GM13977 (cell line): ENCODE measurements at regions not wholly inside any gene's neighbourhood (a gene's known extent, or its start where the extent isn't known, plus 50 kb on each side); places are given as distances from the start of the nearest gene placed in this dataset.
"Not testable (repeated sequence)": the region's sequence is repeated elsewhere in the genome, so short reads cannot be mapped to it uniquely, and the experiment has no call there.

Experiments
- DNase-seq: peaks from one replicate; pipeline ENCODE4 v3.0.0; 2012; ENCODE audit warnings: low spot score
- in situ Hi-C: fragments of 300-500 bp; cut with MboI; formaldehyde crosslinking; loops from one replicate; pipeline ENCODE4 v1.12.0; 2022; ENCODE audit warnings: low sequenced_read_pairs, low pct_unique_long_range_greater_than_20kb, mixed read lengths, inconsistent platforms; ENCODE audit not compliant: unreplicated experiment
- TF ChIP-seq, protein P1 (sequence below): IDR thresholded peaks from 2 replicates; pipeline ENCODE4 v1.5.1; 2012; ENCODE audit warnings: mild to moderate bottlenecking, control low read depth; ENCODE audit not compliant: insufficient read depth; ENCODE audit errors: extremely low read depth, missing control alignments

DNA sequence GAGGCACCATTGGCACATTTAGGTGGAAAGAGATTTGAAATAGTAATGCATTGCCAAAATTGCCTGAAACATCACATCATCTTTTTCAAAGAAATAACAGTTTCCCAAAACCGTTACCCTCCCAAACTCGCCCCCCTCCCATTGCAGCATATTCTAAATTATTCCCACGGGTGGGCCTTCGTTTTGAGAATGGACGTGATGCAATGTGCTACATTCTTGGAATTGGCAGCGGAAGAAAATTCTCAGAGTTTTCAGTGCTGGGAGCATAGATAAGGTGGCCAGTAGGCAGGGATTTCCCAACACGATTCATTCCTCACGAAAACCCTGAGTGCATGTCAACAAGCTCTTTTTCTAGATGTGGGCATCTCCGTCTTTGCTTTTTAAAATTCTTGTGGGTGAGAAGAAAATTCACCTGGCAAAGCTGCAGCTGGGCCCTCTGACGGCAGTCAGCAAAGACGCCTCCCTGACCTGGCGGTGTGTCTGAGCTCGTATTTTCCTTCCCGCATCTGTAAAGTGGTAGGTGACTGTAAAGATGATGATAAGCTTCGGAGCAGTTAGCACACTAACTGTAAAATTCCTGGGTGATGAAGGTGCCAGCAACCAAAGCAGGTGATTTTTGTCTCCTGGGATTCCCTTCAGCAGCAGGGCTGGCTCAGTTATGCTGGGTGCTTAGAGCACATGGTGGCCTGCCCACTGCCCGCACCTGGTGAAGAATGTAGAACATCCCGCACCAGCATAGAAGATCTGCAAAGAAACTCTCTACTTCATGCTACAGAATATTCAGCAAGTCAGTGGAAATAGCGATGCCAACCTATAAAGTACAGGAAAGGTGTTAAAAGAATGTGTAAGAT, 141.9 kb upstream of the KLF6 start:
- TF ChIP-seq, protein P1, sequence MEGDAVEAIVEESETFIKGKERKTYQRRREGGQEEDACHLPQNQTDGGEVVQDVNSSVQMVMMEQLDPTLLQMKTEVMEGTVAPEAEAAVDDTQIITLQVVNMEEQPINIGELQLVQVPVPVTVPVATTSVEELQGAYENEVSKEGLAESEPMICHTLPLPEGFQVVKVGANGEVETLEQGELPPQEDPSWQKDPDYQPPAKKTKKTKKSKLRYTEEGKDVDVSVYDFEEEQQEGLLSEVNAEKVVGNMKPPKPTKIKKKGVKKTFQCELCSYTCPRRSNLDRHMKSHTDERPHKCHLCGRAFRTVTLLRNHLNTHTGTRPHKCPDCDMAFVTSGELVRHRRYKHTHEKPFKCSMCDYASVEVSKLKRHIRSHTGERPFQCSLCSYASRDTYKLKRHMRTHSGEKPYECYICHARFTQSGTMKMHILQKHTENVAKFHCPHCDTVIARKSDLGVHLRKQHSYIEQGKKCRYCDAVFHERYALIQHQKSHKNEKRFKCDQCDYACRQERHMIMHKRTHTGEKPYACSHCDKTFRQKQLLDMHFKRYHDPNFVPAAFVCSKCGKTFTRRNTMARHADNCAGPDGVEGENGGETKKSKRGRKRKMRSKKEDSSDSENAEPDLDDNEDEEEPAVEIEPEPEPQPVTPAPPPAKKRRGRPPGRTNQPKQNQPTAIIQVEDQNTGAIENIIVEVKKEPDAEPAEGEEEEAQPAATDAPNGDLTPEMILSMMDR: no peak
- in situ Hi-C loops: no loop called here
- DNase-seq: no peak

DNA sequence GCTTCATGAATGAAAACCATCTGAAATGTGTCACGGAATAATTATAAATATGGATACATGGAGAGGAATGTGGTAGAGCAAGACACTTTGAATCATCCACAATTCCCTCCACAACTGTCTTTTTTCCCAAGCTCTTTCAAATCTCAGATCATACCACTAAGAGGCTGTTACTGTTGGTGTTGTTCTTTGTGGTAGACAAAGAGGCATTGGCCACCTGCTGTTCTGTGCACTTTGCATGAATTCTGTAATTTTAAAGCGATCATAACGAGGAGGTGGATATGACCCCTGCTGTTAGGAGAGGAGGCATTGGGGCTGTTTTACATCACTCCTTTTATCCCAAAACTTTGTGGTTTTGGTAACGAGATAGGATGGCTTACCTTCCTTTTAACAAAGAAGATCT, 141.2 kb upstream of the KLF6 start:
- TF ChIP-seq, protein P1: no peak
- no peak for DNase-seq
- in situ Hi-C loops: no loop called here

DNA sequence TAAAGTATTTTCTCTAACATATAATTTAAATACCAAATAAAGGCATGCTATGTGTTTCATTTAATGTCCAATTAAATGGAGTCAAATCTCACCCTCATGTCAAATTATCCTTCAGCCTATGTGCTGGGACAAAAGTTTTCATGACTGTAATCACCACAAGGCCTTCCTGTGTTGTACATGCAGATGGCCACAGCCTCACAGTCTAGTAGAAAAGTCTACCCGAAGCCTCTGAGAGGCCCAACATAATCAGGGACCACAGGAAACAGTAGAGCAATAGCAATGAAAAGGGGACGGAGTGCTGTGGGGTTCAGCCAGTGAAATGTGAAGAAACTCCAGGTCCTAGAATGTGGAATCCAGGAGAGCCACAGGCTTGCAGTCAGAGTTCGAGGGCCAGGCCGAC, 140.2 kb upstream of the KLF6 start:
- in situ Hi-C loops: no loop called here
- DNase-seq: no peak
- TF ChIP-seq, protein P1: no peak

DNA sequence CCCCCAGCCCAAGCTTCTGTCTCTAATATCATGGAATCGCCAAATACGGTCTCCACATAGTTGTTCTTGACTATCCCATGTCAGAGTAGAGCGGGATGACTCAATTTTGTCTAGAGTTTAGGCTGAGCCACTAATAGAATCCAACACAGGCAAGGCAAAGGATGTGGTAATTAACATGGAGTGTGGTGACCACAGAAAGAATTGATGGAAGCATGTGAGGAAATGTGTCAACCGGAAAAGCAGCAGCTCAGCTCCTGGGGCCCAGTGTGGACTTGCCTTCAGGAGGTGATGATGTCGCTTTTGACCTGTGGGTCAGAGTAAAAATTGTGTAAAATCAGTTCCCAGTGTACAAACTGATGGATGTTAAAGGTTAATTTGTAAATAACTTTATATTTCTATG, 139.3 kb upstream of the KLF6 start:
- in situ Hi-C loops: no loop called here
- DNase-seq: no peak
- TF ChIP-seq, protein P1: no peak

DNA sequence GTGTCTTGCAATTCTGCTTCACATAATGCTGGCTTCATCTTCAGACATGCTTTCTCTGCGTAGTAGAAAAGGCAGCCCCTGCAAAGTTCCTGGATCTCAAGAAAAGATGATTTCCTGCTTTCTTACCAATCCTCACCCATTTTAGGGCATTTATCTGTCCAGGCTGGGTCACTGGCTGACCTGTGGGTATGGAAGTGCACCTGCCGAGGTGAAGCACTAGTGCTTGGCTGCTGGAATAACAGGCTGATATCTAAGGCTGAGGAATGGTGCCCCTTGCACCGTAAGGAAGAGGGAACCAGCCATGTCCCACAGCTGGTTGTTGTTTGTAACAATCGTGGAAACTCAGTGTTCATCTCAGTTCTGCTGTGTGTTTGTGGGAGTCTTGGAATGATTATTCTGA, 138.0 kb upstream of the KLF6 start:
- in situ Hi-C loops: no loop called here
- no peak for DNase-seq
- TF ChIP-seq, protein P1: no peak

DNA sequence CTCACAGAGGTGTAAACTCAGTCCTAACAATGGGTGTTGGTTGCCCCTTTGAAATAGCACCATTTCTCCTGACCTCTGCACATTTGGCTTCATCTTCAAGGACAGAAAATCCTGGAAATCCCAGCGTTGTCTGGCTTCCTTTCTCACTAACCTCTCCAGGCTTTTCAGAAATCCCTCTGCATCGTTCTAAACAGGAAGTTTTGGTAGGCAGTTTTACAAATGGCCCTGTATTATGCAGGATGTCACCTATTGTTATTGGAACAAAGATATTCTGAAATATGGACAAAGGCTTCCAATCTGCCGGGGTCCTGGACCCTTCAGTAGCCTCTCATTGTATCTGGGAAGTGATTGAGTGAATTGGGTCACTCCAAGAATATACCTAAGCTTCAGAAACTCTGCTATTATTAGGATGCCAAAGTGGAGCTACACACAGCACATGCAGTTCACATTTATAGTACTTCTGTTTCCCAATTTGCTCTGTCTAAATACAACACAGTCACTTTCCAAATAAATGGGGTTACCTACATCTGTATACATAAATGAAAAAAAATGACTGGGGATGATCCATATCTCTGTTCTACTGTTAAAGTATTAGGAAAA, 134.8 kb upstream of the KLF6 start:
- in situ Hi-C loops: no loop called here
- TF ChIP-seq, protein P1: no peak
- no peak for DNase-seq

DNA sequence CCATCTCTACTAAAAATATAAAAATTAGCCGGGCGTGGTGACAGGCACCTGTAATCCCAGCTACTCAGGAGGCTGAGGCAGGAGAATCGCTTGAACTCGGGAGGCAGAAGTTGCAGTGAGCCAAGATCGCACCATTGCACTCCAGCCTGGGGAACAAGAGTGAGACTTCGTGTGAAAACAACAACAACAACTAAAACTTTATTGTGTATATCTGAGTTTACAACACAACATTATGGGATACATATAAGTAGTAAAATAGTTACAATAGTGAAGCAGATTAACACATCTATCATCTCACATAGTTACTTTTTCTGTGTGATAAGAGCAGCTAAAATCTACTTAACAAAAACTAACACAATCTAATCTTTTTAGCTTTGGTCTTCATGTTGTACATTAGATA, 132.4 kb upstream of the KLF6 start:
- in situ Hi-C loops, DNase-seq: not testable (repeated sequence)
